Activated CD4-positive, CD25-positive, alpha-beta regulatory T cell (primary cell): ENCODE measurements at regions not wholly inside any gene's neighbourhood (a gene's known extent, or its start where the extent isn't known, plus 50 kb on each side); places are given as distances from the start of the nearest gene placed in this dataset.

Experiments used
- DNase-seq, 4 experiments: peaks; one replicate each; lab custom pipeline; 2025; lab: John Stamatoyannopoulos, UW

DNA sequence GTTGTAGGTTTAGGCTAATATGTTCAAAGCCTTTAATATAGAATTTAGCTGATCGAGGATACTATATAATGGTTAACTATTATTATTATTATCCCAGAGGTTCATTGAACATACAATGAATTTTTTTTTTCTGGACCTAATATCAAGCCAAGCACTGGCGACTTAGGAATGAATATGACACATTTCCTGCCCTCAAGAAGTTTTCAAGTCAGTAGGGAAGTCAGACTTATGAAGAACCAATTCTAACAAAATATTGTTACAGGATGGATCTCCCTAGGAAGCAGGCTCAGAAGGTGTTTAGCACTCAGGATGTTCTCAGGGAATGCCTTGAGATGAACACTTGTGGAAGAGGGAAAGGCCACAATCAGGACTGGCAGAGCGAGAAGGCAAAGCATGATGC lies 211.8 kb upstream of the FGGY start:
- DNase-seq: no peak

DNA sequence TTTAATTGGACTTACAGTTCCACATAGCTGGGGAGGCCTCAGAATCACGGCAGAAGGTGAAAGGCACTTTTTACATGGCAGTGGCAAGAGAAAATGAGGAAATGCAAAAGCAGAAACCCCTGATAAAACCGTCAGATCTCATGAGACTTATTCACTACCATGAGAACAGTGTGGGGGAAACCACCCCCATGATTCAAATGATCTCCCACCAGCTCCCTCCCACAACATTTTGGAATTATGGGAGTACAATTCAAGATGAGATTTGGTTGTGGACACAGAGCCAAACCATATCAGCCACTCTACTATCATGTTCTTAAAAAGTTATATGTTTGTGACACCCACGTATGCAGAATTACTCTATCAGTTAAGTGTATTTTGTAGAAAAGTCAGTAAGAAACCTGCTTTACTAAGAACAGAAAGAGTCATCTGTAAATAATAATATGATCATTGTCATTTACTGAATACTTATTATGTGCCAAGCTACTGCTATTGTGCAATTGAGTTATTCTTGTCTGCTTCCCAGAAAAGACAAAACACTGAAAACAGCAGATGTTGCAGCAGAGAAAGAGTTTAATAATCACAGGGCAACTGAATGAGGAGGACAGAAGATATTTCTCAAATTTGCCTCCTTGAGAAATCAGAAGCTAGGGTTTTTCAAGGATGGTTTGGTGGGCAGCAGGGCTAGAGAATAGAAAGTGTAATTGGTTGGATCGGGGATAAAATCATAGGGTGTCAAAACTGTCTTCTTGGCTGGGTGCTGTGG lies 207.7 kb upstream of the FGGY start:
- DNase-seq: no peak

DNA sequence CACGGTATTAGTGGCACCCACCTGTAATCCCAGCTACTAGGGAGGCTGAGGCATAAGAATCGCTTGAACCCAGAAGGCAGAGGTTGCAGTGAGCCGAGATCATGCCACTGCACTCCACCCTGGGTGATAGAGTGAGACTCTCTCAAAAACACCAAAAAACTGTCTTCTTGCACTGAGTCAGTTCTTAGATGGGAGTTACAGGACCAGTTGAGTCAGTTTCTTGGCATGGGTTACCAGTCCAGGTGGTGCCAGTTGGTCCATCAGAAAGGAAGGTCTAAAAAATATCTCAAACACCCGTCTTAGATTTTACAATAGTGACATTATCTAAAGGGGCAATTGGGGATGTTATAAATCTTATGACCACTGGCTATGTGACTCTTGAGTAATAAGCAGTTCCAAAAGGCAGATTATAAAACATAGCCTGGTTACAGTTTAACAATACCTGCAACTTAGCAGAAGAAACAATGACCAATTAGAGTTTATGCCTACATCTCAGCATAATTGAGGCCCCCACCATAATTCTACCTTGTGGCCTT lies 206.9 kb upstream of the FGGY start:
- no peak for DNase-seq

DNA sequence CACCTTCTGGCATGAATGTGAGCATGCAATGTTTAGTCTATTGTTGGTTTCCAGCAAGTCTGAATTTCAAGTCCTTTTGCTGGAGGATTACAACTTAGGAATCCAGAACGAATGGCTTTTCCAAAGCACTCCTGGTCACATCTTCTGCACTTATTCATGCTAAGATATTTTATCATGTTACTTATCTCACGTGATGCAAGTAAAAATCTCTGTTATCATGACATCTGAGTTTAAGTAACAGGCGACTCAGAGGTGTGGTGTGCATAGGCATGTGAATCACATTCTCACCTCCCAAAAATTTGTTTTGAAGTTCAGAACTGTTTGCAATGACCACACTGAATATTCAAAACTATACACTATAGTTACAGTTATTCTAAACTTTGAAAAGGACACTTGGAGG lies 204.8 kb upstream of the FGGY start:
- DNase-seq: no peak

DNA sequence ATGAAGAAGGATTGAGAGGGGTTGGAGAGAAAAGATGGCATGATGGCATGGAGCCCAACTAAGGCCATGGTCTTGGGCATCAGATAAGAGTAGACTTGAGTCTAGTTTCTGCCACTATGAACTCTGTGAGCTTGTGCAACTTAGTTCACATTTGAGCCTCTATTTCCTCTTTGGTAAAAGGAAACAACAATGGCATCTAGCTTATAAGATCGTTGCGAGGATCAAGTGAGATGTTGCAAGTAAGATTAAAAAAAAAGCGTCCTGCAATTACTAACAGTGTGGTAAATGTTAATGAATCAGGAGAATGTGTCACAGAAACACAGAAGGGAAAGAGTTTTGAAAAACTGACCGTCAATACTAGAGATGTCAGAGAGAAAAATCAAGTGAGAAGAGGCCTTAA lies 202.9 kb upstream of the FGGY start:
- no peak for DNase-seq

DNA sequence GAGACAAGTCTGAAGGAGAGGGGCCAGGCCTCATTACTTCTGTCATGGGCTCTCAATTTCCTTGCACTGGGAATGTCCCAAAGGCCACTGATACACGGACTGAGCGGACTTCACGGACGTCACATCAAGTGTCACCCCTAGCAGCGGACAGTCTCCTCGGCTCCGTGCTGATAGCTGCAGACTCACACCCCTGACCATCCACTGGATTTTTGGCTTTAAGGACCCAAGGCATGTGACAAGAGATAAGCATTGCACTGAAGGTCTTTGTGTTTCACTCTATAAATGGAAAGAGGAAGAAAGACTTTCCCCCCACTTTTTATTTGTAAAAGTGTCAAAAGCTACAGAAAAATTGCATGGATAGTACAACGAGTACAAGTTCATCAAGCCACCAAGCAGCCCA lies 200.4 kb upstream of the FGGY start:
- DNase-seq: no peak

DNA sequence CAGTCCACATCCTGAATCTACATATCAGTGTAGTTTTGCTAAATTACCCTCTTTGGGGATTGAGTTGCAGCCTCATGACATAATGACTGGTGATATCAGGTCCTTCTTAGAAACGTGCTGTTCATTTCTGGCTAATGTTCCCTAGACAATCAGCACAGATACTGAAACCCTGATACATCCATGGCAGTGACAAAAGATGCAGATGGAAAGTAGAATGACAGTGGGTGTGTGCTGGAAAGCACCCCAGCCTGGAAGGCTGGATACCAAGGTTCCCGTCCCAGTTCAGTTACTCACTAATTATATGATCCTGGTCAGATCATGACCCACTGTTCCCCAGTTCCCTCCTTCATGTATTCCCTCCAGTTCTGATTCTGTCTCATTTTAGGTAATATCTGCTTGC lies 198.2 kb upstream of the FGGY start:
- DNase-seq: no peak

DNA sequence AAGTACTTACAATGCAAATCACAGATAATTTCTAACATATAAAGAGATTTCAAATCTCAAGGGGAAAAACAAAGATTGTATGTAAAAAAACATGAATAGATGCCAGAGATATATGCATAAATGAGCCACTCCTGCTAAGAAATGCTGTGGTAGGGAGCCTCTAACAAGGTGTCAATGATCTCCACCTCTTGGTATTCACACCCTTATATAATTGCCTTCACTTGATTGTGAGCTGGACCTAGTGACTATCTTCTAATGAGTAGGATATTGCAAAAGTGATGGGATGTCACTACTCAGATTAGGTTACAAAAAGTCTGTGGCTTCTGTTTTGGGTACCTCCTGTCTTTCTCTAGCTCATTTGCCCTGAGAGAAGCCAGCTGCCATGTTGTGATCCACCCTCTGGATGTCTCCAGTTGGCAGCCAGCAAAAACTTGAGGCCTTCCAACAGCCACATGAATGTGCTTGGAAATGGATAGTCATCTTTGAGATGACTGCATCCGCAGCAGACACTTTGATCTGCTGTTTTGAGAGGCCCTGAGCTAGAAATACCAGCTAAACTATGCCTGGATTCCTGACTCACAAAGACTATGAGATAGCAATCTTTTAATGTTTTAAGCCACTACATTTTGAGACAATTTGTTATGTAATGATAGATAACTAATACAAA lies 196.1 kb upstream of the FGGY start:
- DNase-seq: no peak

DNA sequence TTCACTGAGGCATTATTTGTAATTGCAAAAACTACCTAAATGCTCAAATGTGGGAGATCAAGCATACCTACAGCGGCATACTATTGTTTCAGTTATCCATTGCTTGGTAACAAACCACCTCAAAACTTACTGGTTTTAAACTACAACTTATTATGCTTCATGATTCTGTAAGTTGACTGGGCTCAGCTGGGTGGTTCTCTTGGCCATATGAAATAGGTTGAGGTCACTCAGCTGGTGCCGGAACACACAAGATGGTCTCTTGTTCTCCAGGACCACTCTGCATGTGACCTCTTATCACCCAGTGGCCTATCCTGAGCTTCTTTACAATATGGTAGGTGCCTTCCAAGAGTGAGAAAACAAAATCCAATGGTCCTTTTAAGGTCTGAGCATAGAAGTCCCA lies 195.4 kb upstream of the FGGY start:
- no peak for DNase-seq

DNA sequence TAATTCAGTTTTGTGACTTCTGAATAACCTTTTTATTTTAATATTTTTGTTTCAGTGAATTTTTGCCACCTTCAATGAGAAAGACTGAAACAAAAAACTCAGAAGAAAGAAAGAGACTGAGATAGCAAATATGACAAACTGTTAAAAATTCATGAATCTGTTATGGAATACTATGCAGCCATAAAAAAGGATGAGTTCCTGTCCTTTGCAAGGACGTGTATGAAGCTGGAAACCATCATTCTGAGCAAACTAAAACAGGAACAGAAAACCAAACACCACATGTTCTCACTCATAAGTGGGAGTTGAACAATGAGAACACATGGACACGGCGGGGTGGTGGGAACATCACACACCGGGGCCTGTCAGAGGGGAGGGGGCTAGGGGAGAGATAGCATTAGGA lies 193.4 kb upstream of the FGGY start:
- no peak for DNase-seq

DNA sequence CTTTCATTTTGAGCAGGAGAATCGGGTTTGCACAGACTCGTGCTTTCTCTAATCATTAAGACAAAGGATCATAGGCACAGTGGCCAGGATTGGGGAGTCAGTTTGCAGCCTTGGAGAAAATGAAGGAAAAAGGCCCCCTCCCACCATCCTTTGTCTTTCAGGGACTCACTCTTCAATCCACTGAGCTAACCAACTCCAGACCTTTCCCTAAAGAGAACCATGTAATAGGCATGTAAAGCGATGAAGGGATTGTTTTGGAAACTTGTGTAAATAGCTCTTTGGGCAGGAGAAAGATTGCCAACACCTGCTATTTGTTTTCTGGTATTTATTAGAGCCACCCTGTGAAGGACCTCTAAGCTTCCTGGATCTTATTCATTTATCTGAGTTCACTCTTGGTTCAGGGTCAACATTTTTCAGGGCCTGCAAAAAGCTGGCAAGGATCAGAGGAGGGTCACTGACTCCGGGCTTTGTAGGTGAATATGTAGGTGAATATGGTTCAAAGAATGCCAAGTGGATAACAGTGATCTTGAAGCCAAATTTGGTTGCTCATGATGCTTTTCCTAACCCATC lies 192.6 kb upstream of the FGGY start:
- no peak for DNase-seq

DNA sequence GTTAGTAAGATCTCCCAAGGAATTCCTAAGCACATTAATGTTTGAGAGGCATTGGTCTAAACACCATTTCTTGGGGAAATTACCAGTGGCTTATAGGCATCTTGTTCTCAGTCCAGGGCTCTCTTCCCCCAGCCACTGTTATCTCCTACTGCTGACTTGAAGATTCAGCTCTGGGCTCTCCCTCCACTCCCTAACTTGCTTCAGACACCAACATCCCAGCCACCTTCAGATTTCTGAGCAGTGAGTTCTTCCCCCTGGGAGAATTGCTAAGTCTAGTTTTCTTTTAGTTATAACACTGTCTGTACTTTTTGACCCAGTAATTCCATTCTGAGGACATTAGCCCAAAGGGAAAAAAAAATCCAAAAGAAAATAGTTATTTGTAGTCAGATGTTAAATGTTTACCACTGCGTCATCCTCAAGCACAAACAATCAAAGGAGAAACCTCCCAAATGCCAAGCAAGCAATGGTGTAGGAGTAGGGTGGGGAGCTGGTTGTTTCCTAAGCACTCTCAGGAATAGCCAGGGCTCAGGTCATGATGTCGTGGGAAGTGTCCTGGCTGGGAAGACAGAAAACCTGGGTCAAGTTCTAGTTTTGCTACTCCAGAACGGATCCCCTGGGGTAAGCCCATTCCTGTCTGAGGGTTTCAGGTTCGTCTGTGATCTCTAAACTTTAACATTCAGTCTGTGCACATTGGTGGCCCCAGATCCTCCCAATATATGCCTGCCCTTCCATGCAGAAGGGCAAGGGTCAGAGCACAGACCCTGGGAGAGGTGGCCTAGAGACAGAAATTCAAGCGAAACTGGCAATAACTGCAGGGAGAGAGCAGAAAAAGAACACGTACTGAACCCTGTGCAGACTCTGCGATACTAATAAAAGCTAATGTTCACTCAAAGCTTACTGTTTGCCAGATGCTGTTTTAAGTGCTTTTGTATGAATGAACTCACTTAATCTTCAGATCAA lies 191.1 kb upstream of the FGGY start:
- DNase-seq: no peak

DNA sequence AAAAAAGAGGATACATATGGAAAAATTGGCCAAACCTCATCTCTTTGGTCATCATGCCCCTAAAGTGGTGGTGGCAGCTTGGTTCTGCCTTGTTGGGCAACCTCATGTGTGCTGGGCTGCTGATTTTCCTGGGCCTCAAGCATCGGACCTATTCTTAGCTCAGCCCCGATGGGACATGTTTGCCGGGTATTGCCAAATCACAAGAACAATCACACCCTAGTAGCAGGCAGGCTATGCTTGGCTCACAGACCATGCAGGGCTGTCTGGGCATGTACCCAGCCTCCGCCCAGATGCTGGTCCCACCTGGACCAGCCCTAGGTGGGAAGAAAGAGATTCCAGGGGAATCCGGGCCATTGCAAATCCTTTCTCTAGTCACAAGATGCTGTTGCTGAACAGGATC lies 189.4 kb upstream of the FGGY start:
- DNase-seq: no peak

DNA sequence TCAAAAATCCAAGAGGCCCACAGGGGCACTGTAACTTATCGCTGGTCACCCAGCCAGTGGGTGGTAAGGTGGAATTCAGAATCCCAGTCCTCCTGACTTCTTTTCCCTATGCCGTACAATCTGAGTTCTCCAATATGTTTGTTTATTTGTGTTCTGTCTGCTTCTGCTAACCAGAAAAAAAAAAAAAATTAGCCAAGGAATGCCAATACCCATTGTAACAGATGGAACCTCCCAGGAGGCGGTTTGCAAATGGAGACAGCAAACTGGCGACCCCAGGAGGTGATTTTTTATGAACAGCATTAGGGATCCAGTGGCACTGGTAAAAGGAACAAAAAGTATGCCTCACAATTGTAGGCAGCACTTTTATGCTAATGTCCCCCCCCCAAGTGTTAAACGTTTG lies 189.0 kb upstream of the FGGY start:
- DNase-seq: no peak

DNA sequence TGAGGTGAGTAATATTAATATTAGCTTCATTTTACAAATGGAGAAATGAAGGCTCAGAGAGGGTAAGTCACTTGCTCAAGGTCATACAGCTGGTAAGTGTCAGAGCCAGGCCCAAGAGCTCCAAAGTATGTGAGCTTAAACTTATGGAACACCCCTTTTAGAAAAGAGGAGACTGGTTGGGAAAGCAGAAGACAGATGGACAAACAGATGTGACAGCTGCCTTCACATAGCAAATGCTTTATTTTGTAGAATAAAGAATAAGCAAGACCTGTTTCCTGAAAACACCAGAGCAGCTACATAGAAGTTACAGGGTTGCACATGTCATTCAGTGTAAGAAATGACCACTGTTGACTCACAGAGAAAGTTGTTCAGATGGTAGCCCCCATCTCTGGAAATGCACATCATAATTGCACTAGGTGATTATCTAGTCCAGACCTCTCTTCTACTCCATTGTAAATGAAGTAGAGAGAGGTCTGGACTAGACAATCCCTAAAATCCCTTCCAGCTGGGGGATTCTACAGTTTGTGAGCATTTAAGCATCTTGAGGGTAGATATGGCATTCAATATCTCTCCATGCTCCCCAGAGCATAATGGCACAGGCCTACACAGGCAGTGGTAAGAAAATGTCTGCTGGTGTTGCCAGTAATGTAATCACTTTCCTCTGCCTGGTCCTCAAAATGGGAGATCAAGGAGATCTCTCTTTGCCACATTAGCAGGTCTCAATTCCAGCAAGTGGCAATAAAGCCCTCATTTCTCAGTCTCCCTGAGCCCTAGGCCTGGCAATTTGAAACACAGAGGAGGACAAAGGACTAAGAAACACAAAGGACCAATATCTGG lies 188.2 kb upstream of the FGGY start:
- DNase-seq: no peak

DNA sequence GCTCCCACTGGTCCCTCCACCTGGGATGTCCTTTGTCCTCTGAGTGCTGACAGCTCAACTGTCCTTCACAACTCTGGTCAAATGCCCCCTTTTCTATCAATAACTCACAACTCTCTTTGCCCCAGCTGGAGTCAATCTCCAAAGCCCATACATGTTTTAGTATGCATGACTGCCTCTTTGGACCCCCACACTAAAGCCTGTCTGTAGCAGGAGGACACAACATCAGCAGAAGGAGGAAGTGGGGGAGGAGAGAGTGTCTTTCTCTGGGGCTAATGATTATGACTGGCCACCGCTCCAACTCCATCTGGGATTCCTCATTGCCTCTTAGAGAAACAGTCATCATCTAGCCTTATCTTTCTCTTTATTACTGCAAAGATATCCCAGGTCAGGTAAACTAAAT lies 186.6 kb upstream of the FGGY start:
- no peak for DNase-seq

DNA sequence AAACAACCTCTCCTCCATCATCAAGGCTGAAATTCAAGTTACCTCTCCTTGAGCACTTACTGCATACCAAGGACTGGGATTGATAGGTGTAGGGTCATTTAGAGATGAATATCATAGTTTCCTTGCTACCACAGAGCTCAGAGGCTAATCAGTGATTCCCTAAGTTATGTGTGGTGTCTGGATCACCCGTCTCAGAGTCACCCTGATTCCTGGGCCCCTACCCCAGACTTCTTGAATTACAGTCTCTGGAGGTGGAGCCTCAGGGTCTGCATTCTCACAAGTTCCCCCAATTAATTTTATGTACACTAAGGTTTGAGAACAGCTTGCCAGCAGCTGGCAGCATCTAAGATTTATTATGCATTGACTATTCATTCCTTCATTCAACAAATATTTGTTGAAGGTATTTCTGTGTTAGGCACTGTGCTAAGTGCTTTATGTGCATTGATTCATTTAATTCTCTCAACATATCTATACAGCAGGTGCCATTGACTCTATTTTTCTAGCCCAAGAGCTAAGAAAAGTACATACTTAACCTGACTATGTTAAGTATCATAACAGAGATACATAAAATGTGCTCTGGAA lies 182.9 kb upstream of the FGGY start:
- no peak for DNase-seq

DNA sequence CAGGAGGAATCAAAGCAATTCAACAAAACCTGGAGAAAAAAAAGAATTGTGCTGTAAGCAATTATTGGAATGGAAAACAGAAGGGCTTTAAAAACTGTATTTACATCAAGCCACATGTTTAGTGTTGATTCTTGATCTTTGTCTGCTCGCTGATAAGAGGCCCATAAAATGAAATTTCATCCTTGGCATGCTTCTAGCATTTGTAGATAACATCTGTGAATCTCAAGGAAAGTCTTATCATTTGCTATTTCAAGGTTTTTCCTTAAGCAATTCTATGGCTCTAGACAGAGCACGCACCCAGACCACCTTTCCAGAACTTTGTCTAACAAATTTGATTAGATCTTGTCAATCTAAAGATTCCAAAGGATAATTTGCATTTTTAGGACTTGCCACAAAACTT lies 181.0 kb upstream of the FGGY start:
- no peak for DNase-seq

DNA sequence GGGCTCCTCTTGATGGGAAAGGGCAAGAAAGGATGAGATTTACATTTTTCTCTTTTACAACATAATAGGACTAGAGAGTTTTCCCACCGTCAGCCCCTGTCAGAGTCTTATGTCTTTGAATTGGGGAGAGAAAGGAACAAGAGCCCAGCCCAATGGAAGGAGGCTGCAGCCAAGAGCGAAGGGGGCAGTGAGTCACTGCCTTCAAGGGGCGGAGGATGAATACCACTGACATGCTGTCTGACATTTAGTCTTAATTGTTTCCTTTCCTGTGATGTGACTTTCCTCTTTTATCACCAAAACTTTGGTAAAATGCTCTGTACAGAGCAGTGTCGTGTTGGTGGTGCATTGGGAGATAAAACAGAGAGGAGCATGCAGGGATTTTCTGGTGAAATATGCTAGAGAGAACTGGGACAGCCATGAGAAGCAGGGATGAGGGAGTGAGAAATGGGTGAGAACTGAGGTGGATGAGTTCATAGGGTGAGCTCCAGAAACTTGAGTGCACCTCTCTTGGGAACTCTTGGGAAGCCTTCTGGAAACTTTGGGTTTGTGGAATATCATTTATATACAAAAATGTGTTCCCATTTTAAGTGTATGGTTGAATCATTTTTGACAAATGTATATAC lies 179.9 kb upstream of the FGGY start:
- no peak for DNase-seq

DNA sequence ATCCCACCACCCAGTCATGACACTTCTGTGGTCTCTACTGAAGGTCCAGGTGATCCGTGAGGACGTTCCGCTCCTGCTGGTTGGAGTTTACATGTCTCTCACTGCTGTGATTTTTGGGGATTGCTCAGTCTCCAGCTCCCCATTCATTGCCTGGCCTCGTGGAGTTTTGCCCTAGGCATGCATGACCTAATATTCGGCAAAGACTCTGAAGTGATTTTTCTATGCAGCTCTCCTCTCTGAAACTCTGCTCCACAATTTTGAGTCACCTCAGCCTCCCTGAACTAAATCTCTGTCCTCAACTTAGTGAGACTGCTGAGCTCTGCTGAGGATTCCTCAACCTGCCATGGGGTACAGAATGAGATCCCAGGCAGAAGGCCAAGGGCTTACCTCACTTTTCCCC lies 174.4 kb upstream of the FGGY start:
- DNase-seq: no peak
